CD4-positive, alpha-beta T cell treated with Interleukin-4 for 4 hours (primary cell): ENCODE measurements at regions not wholly inside any gene's neighbourhood (a gene's known extent, or its start where the extent isn't known, plus 50 kb on each side); places are given as distances from the start of the nearest gene placed in this dataset.
"Not testable (repeated sequence)": the region's sequence is repeated elsewhere in the genome, so short reads cannot be mapped to it uniquely, and the experiment has no call there.

Experiments used
- DNase-seq: peaks from one replicate; pipeline ENCODE4 v3.0.0-alpha.2; 2020

DNA sequence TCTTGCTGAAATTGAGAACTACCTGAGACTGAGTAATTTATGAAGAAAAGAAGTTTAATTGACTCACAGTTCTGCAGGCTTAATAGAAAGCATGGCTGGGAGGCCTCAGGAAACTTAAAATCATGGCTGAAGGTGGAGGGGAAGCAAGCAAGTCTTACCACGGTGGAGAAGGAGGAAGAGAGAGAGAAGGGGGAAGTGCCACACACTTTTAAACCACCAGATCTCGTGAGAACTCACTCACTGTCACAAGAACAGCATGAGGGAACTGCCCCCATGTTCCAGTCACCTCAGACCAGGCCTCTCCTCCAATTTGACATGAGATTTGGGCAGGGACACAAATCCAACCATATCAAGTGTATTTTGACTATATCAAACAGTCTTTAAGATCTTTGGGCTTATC is 668.3 kb downstream of the SLCO4C1 start:
- not testable (repeated sequence) for DNase-seq

DNA sequence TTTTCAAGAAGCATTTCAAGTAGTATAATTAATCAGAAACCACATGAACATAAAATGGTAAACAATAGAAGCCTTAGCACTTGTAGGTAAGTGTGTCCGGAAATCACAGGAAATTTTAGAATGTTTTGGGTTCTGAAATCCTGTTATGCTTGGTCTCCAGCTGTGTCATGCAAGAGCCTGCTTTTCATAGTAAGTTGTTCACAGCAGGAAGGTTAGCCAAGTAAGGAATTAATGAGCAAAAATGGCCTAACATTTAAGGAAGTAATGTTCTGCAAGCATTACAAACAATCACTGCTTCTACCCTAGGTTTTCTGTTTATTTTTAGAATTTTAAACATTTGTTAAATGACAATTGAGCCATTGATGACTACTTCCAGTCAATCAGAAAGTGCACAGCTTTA is 669.5 kb downstream of the SLCO4C1 start:
- DNase-seq: no peak

DNA sequence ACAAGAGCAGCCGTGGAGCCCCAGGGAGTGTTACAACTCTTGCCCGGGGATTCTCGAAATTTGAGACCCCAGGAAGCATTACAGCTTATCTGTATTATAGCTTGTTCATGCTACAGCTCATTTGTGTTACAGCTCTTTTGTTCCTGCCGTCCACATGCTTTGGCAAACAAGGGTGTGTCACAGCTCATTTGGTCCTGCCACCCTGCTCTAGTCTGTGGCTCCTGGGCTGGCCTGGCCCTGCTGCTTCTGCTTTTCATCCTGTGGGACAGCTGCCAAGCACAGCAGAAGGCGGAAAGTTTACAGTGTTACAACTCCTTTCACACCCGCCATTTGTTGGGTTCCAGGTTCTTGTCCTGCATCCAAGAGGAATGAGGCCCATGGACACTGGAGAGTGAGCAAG is 685.0 kb downstream of the SLCO4C1 start:
- no peak for DNase-seq

DNA sequence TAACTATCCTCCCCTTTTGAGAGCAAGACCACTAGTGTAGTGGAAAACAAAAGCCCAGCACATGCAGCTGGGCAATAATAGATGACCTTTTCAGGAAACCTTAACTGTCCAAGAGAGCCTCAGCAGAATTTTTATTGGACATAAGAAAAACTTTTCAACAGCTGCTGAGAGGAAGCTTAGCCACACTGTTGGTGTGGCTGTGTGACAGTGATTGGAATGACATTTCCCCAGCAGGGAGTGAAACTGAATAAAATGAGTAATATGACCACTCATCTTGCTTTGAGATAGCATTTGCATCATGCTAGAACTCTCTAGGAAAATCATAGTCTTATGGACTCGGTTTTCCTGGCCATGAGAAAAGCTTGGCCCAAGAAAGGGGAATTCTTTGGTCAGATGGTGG is 687.8 kb downstream of the SLCO4C1 start:
- DNase-seq: no peak

DNA sequence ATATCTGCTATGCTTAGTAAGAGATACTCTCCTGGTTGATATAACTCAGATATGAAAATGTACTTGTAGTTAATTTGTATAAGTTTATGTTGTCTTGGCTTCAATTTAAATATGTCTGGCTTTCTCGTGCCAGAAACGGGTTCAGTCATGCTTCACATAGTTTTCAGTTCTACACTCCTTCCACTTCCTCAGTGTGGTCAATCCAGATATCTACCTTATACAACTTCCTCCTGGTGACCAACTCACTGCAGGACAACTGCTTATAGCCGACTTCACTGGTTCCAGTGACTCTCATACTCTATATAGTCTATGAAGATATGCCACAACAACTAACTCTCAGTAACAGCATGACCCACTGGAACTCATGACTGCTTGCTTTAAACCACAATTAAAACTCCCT is 690.4 kb downstream of the SLCO4C1 start:
- DNase-seq: no peak

DNA sequence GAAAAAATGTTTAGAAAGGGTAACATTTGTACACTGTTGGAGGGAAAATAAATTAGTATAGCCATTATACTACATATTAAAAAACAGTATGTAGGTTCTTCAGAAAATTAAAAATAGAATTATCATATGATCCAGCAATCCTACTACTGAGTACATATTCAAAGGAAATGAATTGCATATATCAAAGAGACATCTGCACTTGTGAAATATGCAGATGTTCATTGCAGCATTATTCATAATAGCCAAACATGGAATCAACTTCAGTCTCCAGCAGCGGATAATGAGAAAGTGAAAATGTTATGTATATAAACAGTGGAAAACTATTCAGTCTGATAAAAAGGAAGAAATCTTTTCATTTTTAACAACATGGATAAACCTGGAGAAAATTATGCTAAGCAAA is 695.5 kb downstream of the SLCO4C1 start:
- no peak for DNase-seq

DNA sequence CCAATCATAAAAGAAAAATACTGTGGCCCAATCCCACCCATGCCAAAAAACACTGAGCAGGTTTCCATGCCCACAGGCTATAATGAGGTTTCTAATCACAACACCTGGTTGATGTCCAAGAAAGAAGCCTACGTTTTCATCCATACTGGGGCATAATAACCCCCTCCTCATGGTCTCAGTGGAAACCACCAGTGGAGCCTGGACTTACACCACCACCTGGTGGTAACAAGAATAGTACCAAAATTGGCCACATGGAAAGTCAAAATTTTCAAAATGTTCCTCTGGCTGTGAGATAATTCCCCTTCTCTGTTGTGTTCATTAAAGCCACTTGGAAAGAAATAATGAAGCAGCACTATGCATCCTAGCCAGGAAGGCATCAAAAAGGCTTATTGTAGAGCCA is 687.3 kb upstream of the ST8SIA4 start:
- DNase-seq: no peak

DNA sequence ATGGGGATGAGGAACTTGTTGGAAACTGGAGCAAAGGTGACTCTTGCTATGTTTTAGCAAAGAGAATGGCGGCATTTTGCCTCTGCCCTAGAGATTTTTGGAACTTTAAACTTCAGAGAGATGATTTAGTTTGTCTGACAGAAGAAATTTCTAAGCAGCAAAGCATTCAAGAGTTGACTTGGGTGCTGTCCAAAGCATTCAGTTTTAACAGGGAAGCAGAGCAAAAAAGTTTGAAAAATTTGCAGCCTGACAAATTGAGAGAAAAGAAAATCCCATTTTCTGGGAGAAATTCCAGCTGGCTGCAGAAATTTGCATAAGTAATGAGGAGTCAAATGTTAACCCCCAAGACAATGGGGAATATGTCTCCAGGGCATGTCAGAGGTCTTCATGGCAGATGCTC is 682.3 kb upstream of the ST8SIA4 start:
- no peak for DNase-seq

DNA sequence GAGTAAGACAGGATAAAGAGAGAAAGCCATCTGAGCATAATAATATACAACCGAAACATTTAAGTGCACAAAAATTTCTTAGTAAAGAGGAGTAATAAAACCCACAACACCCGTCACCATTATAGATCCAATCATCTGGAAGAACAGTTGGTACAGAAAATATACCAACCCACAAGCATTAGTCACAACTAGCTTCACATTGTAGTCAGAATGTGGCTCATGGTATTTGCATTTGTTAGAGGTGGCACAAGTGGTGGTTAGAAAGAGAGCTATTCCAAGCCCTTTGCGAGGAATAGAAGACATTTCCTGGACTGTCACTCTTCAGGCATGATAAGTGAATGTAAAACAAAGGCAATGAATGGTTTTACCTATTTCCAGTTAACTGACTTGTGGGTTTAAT is 677.5 kb upstream of the ST8SIA4 start:
- DNase-seq: no peak

DNA sequence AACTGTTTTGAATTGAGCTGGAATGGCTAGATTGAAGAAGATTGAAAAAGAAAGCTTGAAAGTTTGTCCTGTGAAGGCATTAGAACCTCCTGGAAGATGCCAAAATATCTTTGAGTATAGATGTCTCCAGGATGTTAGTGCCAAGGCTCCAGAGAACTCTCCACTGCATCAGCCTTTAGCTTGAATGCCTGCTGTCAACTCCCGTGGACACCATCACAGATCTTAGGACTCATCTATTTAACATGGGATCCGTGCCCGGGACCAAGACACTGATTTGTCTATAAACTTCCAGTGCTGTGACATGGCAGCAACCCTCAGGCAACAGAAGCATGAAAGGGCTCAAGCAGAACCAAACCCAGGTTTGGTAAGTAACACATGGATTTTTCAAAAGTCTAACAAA is 670.9 kb upstream of the ST8SIA4 start:
- DNase-seq: no peak

DNA sequence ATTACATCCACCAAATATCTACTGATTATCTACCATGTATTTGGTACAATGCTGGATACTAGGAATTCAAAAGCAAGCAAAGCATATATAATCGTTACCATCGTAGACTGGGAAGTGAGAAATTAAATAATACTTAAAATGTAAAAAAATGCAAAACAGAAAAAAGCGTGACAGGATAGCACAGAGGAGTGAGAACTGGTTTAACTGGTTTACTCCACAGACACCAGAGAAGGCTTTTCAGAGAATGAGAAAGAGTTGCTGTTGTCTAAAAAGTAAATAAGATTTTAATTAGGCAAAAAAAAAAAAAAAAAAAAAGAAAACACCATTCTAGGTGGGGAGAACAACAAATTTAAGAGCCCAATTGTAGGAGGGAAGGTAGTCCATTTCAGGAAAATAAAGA is 657.9 kb upstream of the ST8SIA4 start:
- DNase-seq: no peak

DNA sequence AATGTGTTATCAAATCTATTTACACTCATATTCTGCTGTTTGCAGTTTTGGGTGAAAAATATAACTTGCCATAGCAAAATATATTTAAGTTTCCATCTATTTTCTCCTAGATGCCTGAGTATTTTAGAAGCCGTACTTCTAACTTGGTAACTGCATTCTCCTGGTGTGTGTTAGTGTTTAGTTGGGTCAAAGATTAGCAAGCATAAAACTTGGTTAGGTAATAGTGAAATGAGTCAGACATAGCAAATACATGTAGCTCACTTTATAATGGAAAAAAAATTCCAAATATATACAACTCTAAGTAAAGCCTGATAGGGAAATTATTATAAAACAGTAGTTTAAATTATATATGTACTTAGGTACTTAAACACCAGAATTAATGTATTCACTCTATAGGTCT is 640.7 kb upstream of the ST8SIA4 start:
- DNase-seq: no peak

DNA sequence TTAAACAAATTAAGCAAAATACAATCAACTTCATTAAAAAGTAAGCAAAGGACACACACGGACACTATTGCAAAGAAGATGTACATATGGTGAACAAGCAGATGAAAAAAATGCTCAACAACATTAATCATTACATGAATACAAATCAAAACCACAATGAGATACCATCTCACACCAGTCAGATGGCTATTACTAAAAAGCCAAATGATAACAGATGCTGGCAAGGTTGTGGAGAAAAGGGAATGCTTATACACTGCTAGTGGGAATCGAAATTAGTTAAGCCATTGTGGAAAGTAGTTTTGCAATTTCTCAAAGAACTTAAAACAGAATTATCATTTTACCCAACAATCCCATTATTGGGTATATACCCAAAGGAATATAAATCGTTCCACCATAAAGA is 636.2 kb upstream of the ST8SIA4 start:
- DNase-seq: no peak

DNA sequence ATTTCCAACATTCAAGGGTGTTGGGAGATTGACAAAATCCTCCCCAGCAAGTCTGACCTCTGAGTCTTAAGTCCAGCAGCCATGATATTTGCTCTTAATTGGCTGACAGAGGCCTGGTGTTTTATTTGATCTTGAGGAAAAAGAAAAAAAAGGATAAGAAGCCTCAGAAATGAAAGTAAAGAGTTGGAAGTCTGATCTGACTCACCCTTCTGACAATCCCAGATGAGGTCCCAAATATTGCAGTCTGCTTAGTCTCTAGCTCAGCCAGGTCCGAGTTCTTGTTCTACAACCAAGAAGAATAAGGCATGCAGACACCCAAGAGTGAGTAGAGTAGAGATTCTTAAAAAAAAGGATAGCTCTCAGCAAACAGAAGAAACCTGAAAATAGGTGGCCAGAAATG is 632.5 kb upstream of the ST8SIA4 start:
- DNase-seq: no peak

DNA sequence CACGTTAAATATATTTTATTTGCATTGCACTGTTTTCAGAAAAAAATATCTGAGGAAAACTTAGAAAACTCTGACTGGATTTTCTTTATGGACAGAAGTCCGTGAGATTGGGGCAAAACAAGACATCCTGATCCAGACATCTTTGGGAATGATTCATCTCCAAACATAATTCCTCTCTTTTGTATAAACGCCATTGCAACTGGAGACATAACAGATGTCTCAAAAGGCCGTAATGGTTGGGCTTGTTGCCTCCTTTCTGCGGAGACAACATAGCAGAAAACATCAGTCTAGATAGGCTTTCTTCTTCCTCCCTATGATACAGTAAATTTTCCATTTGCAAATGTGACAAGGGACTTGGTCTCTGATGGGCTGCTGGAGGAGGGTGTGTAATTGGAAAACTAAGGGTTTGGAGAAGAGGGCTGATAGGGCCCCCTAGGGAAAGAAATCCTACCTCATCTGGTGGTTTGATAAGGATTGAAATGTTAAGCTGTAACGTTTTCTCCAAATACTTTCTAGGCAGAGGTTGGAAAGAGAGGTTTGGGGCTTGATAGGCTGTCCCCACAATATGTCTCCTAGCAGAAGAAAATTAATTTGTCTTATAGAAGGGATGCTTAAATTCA is 631.5 kb upstream of the ST8SIA4 start:
- no peak for DNase-seq

DNA sequence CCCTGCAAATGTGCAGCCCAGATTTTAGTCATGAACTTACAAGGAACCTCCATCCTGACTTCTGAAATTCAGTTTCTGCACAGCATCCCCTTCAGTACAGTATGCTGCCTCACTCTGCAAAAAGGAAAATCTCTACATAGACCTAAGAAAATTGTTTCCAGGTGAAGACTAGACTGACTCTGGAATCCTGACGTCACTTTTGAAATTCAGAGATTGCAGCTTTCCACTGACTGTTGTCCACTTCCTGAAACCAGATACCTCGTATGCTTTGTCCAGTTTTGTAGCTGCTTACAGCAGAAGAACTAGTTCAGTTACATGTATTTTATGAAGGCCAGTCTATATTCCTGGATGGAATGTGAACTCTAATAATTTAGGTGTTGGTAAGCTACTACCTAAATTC is 629.3 kb upstream of the ST8SIA4 start:
- DNase-seq: no peak

DNA sequence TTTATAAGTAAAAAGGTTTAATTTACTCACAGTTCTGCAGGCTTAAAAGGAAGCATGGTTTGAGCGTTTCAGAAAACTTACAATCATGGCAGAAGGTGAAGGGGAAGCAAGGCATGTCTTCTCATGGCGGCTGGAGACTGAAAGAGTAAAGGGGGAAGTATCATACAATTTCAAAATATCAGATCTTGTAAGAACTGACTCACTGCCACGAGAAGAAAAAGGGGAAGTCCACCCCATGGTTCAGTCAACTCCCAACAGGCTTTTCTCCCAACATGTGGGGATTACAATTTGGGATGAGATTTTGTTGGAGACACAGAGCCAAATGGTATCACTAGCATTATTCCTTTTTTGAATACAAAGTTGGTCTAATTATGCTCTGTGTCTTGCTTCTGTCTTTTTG is 627.9 kb upstream of the ST8SIA4 start:
- no peak for DNase-seq

DNA sequence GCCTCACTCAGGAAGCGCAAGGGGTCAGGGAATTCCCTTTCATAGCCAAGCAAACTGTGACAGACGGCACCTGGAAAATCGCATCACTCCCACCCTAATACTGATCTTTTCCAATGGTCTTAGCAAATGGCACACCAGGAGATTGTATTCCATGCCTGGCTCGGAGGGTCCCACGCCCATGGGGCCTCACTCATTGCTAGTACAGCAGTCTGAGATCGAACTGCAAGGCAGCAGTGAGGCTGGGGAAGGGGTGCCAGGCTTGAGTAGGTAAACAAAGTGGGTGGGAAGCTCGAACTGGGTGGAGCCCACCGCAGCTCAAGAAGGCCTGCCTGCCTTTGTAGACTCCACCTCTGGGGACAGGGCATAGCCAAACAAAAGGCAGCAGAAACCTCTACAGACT is 626.0 kb upstream of the ST8SIA4 start:
- not testable (repeated sequence) for DNase-seq

DNA sequence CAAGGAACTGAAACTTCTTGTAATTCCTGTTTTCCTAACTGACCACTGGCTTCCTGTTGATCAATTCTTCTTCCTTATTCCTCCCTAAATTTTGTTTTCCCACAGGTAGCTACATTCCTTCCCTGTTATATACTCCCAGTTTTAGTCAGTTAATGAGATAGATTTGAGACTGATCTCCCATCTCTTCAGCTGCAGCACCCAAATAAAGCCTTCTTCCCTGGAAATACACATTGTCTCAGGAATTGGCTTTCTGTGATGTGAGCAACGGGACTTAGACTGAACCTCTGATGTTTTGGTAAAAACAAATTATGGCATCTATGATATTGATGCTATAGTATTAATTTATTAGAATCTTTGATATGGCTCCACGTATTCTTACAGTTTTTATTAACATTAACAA is 617.3 kb upstream of the ST8SIA4 start:
- no peak for DNase-seq

DNA sequence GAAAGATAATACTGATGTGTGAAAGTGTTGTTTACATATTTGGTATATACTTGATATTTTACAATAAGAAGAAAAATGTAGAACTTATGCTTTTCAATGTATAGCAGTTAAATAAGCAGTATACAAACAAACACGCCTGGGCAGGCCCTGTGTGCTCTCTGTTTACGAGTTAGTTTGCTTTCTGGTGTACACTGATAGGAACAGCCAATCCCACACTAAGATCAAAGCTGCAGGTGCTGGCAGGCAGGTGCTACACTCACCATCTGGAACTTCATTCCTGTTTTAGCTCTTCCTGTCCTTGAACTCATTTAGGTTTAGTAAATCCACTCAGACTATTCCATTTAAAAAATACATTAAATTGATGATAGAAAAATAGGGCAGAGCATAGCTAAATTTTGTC is 614.7 kb upstream of the ST8SIA4 start:
- DNase-seq: no peak

DNA sequence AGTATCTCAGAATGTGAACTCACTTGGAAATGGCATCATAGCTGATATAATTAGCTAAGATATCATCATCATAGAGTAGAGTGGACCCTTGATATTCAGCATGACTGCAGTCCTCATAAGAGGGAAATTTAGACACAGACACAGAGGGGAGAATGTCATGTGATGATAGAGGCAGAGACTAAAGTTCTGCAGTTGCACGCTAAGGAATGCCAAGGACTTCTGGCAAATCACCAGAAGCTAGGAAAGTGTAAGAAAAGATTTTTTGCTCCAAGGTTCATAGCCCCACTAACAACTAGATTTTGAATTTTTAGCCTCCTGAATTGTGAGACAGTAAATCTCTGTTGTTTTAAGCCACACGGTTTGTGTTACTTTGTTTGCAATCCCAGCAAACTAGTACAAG is 612.6 kb upstream of the ST8SIA4 start:
- DNase-seq: no peak

DNA sequence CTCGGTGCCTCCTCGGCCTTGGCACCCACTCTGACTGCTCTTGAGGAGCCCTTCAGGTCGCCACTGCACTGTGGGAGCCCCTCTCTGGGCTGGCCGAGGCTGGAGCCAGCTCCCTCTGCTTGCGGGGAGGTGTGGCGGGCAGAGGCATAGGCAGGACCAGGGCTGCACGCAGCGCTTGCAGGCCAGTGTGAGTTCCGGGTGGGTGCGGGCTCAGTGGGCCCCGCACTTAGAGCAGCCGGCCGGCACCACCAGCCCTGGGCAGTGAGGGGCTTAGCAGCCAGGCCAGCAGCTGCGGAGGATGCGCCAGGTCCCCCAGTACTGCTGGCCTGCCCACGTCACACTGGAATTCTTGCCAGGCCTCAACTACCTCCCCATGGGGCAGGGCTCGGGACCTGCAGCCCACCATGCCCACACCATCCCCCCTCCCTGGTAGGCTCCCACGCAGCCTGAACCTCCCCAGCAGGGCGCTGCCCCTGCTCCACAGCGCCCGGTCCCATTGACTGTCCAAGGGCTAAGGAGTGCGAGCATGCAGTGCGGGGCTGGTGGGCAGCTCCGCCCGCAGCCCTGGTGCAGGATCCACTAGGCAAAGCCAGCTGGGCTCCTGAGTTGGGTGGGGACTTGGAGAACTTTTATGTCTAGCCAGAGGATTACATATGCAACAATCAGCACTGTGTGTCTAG is 602.9 kb upstream of the ST8SIA4 start:
- DNase-seq: no peak

DNA sequence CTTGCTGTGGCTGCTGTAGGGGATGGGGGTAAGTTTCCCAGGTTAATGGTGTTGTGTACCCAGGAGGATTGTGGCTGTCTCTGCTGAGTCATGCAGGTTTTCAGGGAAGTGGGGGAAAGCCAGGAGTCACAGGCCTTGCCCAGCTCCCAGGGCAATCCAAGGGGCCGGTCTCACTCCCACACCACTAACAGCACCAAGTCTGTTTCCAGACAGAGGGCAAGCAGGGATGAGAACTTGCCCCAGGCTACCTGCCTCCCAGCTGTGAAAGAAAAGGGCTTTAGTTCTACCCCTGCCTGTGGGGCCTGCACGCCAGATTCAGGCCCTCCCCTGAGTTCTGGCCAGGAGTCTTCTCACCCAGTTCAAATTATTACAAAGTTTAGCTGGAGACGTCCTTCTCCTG is 579.8 kb upstream of the ST8SIA4 start:
- DNase-seq: no peak

DNA sequence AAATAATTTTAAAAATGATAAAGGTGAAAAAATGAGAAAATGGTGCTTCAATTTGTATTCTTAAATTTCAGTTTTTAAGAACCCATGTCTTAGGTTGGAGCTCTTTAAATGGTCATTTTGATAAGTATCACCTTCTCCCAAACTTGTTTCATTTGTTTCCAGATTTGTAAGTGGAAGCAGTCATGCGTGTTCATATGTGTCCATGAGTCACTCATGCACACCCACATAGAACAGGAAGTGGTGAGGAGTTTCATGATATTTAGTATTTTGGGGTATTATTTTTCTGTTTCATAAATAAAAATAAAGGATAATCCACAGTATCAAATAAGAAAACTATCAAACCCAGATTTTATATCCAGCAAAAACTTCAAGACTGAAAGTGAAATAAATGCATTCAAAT is 570.4 kb upstream of the ST8SIA4 start:
- no peak for DNase-seq

DNA sequence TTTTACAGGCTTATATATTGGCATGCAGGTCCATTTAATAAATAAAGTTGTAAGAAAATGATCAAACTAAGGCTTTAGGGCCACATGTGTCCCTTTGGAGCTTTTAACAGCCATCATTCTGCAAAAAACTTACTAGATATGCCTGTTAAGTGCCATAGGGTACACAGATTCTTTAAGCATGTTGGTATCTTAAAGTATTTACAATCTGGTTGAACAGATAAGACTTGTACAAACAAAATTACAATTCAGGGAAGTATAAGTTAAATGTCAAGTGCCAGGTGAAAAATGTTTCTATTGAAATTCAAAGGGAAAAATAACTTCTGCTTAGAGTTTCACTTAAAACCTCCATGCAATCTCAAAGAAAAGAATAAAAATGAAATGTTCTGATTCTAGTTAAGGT is 558.4 kb upstream of the ST8SIA4 start:
- DNase-seq: no peak
